PFSK-1 (cell line): ENCODE measurements at regions not wholly inside any gene's neighbourhood (a gene's known extent, or its start where the extent isn't known, plus 50 kb on each side); places are given as distances from the start of the nearest gene placed in this dataset.

Experiments used
- POLR2AphosphoS5 ChIP-seq: IDR thresholded peaks from 2 replicates; pipeline ENCODE4 v1.6.1; 2012; ENCODE audit warnings: low read depth, mild to moderate bottlenecking, control low read depth, low read length, moderate library complexity
- SIN3A ChIP-seq: IDR thresholded peaks from 2 replicates; pipeline ENCODE4 v1.6.1; 2012; ENCODE audit warnings: mild to moderate bottlenecking, low read length, moderate library complexity, borderline replicate concordance; ENCODE audit not compliant: insufficient read depth
- TF ChIP-seq, protein P1 (sequence below), 2 experiments: IDR thresholded peaks; 2 replicates each; pipeline versions ENCODE4 v1.6.1 to v1.8.0; 2011 to 2012; ENCODE audit warnings: low read depth in 2 of 2, low read length in 2 of 2, control low read depth in 1 of 2, inconsistent platforms in 1 of 2, mild to moderate bottlenecking in 1 of 2, moderate library complexity in 1 of 2; ENCODE audit not compliant: insufficient read depth in 1 of 2

- TF ChIP-seq SIN3A (no peak), POLR2AphosphoS5 (no peak)
- TF ChIP-seq, protein P1, sequence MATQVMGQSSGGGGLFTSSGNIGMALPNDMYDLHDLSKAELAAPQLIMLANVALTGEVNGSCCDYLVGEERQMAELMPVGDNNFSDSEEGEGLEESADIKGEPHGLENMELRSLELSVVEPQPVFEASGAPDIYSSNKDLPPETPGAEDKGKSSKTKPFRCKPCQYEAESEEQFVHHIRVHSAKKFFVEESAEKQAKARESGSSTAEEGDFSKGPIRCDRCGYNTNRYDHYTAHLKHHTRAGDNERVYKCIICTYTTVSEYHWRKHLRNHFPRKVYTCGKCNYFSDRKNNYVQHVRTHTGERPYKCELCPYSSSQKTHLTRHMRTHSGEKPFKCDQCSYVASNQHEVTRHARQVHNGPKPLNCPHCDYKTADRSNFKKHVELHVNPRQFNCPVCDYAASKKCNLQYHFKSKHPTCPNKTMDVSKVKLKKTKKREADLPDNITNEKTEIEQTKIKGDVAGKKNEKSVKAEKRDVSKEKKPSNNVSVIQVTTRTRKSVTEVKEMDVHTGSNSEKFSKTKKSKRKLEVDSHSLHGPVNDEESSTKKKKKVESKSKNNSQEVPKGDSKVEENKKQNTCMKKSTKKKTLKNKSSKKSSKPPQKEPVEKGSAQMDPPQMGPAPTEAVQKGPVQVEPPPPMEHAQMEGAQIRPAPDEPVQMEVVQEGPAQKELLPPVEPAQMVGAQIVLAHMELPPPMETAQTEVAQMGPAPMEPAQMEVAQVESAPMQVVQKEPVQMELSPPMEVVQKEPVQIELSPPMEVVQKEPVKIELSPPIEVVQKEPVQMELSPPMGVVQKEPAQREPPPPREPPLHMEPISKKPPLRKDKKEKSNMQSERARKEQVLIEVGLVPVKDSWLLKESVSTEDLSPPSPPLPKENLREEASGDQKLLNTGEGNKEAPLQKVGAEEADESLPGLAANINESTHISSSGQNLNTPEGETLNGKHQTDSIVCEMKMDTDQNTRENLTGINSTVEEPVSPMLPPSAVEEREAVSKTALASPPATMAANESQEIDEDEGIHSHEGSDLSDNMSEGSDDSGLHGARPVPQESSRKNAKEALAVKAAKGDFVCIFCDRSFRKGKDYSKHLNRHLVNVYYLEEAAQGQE (IDR thresholded peaks at IDR 0.05; ENCODE audit: insufficient read depth in 1 of 2, low read depth in 2 of 2, low read length in 2 of 2), result no peak
These were observed 1085.6 kb upstream of the WWC1 start for GRCh38 chr5:167205881-167206280.
